NCI-H2171 (cell line): ENCODE measurements at regions not wholly inside any gene's neighbourhood (a gene's known extent, or its start where the extent isn't known, plus 50 kb on each side); places are given as distances from the start of the nearest gene placed in this dataset.

Experiments used
- DNase-seq: peaks from one replicate; lab custom pipeline; 2025; lab: John Stamatoyannopoulos, UW

- no peak for DNase-seq
These were observed 452.2 kb downstream of the TSHZ3 start for GRCh38 chr19:30897034-30897433.

DNA sequence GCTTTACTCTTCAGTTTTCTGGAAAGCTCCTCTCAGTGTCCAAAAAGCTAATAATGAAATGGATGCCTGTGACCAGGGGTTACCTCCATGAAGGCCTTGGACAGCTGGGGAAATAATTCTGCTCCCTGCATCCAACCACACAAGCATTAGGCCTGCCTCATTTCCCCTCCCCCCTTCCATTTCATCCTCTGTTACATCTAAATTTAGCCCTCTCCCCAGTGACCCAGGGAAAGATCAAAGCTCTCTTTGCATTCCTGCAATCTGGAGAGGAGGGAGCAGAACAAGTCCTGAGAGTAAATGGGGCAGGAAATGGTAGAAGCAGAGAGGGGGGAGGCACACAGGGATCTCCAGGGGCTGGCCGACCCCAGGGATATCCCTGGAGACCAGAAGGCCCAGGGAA, 452.7 kb downstream of the TSHZ3 start:
- no peak for DNase-seq

- DNase-seq, result no peak
These were observed 453.3 kb downstream of the TSHZ3 start for GRCh38 chr19:30895946-30896345.

DNA sequence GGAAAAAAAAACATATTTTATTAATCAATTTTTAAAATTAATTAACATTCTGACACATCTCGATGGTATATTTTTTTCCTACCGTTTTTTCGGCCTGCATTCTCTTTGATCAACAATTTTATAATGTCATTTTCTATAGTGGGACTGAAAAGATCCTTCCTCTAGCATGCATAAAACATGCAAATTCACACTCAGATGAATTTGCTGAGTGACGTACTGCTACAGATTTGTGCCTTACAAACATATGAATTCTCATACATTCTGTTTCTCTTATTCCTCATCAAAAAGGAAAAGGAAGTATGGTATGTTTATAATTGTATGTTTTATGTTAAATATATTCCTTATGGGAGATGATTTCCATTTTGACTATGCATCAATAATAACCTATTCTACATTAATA, 458.2 kb downstream of the TSHZ3 start:
- DNase-seq, result no peak

DNA sequence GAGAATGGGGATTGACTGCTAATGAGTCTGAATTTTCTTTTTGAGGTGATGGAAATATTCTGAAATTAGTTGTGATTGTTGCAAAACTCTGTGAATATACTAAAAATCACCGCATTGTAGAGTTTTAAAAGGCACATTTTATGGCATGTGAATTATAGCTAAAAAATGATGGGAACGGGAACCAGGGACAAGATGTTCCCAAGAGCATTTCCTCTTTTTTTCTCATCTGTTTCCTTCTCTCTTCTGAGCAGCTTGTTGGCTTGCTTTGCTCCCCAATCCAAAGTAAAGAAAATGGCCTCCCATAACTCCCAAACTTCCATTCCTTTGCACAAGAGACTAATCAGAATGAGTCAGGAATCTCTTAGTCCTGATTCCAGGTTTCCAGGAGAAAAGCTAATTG, 459.2 kb downstream of the TSHZ3 start:
- no peak for DNase-seq

DNA sequence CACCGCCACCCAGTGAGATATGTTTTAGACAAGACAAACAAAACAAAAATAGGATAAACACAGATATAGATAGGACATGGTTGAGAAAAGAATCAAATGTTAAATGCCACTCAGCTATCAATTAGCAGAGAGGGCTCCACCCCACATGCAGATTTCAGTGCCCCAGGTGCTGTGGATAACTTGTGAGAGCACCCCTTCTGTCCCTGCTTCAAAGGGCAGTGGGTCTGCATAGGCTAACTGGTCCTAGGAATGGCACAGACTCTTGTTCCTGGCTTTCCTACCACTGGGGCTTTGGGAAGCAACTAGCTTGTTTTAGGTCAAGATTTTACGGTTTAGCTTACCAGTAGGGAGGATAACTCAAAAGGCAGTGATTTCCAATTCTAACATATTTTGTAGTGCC, 460.3 kb downstream of the TSHZ3 start:
- DNase-seq, result no peak

DNA sequence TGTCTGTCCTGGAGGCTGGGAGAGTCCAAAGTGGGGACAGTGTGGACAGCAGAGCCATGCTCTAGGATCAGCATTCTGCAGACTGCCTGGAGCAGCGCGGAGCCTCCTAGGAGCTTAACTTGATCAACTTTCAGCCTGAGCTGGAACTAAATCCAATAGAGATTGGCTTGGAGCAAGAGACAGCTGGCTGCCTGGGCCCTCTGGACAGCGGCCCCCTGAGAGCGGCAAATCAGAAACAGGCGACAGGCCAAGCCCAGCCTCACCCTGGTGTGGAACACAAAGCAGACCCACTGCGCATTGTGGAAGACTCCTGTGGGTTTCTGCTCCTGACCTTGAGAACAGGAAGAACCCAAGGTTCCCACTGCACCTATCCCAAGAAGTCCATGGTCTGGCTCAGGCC, 462.2 kb downstream of the TSHZ3 start:
- no peak for DNase-seq

DNA sequence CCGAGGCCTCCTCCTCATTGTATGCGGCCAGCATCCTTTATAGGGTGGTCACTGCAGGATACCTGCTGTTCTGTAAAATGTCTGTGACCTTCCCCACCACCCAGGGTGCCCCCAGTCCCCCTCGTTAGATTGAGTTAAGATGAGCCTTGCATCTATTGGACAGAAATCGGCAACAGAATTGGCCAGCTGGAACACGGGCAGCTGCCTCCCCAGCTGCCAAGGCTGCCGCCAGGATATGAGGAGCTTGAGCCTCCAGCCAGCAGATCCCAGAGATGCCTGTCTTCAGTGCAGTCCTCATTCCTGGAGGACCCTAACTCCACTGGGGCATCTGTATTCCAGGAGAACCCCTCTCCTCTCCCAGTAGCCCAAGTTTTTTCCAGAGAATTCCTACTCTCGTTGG, 463.0 kb downstream of the TSHZ3 start:
- DNase-seq, result no peak

GRCh38 chr19:30884146-30884812, 465.0 kb downstream of the TSHZ3 start:
- no peak for DNase-seq

GRCh38 chr19:30883071-30883470, 466.2 kb downstream of the TSHZ3 start:
- no peak for DNase-seq

DNA sequence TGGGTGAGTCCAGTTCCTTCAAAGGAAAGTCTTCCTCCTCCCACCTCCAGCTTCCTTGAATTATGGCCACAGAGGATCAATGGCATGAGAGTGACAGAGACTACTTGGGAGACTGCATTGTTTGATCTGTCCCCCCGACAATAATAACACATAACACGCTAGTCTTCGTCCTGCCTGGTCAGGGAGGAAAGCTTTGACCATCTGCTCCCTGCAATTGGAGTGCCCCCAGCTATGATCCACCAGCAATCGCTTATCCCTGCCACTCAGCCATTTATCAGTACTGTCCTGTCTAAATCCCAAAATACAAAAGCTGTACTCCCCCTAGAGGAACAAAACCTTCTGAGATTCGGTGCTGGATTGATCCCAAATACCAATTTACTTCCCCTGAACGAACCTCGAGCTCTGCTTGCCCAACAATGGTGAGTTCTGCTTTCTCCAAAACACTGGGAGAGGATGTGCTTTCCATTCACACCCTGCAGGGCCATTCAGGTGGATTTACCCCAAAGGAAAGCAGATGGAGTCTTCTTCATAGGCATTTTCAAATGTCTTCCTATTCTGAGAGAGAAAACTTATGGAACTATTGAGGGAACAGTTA, 466.7 kb downstream of the TSHZ3 start:
- no peak for DNase-seq

- DNase-seq, result no peak
These were observed 467.3 kb downstream of the TSHZ3 start for GRCh38 chr19:30881930-30882329.

- no peak for DNase-seq
These were observed 468.0 kb downstream of the TSHZ3 start for GRCh38 chr19:30881281-30881680.

DNA sequence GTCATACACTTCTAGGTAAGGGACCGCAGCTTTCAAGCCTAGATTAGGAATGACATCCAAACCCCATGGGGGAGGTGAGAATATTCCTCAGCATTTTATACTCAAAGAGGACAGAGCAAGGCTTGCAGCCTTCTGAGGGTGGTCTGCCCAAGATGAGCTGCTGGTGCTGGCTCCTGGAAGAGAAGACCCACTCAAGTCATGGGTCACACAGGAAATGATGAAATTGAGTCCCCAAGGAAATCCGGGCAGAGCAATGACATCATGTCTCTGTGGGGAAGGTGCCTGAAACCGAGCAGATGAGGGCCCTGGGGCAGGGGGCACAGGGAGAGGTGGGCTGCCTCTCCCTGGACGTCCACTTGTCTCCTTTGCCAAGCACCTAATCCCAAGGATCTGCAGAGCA, 468.7 kb downstream of the TSHZ3 start:
- no peak for DNase-seq

DNA sequence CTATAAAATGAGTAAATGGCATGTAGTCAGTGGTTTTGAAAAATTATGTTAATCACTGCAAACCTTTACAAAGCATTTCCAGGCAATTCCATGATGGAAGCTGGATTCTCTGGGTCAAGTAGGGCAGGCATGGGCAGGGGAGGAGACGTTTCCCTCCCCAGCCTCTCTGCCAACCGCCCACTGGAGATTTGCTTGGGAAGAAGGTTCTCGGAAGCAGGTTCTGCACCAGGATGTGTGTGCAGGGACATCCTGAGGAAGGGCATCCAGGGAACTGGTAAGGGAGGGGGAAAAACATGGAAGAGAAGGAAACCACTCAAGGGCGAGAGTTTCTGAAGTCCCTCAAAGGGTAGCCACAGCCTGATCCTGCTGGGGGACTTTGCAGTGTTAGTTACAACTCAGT, 469.1 kb downstream of the TSHZ3 start:
- DNase-seq, result no peak

- no peak for DNase-seq
These were observed 469.5 kb downstream of the TSHZ3 start for GRCh38 chr19:30879736-30880135.

DNA sequence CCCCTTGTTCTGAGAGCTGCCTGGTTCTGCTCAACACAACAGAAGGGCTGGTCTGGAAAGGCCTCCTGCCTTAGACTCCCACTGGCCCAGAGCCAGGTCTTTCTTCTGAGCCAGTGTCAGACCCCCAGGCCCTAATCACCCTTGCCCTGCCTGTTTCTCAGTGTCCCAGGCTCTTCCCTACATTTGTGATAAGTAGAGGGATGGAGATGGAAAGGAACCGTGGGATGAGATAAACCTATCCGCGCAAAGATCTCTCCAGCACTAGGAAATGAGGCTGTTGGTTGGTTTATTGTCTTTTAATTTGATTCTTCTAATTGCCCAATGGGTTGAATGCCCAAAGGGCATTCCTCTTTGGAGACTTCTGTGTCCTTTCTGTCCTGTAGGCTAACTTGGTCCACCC, 470.0 kb downstream of the TSHZ3 start:
- DNase-seq, result no peak

GRCh38 chr19:30878495-30878894, 470.7 kb downstream of the TSHZ3 start:
- no peak for DNase-seq

GRCh38 chr19:30877661-30878113, 471.5 kb downstream of the TSHZ3 start:
- DNase-seq, result no peak

- no peak for DNase-seq
These were observed 475.5 kb downstream of the TSHZ3 start for GRCh38 chr19:30873691-30874090.

DNA sequence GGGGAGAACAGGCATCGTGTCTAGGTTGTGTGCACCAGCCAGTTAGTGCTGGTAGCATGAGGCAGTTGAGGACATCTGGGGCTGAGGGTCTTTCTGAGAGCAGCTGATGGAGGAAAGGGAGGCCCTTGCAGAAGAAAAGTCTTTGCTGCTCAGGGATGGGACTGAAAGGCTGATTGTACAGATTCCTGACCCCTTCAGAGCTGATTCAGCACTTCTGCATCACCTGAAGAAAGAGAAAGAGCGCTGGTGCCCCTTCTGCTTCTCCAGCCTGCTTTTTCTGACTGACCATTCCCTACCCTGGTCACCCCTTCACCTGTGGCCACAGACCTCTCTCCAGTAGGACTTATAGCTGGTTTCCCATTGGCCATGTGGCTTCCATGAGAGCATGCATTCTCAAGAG, 476.2 kb downstream of the TSHZ3 start:
- DNase-seq, result no peak

DNA sequence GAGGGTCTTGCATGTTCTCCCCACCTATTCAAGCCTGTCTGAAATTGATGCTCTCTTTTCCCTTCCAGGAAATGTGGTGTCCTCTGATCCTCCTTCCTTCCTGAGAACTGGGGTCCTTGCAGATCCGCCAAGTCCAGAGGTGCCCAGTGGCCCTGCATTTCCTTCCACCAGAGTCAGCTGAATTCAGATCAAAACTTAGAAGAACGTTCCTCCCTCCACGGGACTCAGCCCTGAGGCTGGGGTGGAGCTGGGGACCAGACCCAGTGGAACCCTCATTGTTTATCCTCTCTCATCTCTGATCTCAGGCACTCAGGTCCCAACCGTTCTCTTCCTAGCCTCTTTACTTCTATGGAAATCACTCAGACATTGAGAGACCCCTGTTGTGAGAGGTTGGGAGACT, 477.3 kb downstream of the TSHZ3 start:
- no peak for DNase-seq

GRCh38 chr19:30870876-30871275, 478.4 kb downstream of the TSHZ3 start:
- DNase-seq, result peak; percentile 25

DNA sequence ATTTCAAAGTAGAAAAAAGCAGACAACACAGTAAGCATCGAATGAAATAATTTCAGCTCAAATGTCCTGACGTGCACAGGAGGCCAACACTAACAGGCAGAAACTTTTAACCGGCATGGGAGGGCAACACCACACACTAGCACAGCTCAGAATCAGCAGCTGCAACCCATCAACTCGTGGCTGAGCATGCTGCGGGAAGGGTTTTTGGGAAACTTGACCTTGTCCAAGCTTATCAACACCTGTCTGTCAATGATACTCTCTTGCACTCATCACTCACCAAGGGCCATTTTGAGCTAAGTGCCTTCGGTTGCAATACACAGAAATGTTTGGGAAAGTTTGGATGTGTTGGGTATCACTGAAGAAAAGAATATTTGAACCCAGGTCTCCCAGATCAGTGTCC, 483.7 kb downstream of the TSHZ3 start:
- no peak for DNase-seq
